Activated T-helper 2 cell treated with anti-CD3 and anti-CD28 coated beads, Interferon-gamma antibody, Interleukin-2, Interleukin-4, amounts not matched to agents 10 μg/mL and 5 μg/mL and 100 μg/mL, durations not matched to agents 14 hours and 24 hours and 36 hours (primary cell): ENCODE measurements at regions not wholly inside any gene's neighbourhood (a gene's known extent, or its start where the extent isn't known, plus 50 kb on each side); places are given as distances from the start of the nearest gene placed in this dataset.
"Not testable (repeated sequence)": the region's sequence is repeated elsewhere in the genome, so short reads cannot be mapped to it uniquely, and the experiment has no call there.

Source experiments
- DNase-seq: peaks from one replicate; pipeline ENCODE4 v3.0.0; 2021; ENCODE audit warnings: low spot score
- H3K27ac Mint-ChIP-seq: one replicate; pipeline ENCODE4 v1.8.0; 2021; ENCODE audit warnings: mixed read lengths
- H3K27me3 Mint-ChIP-seq: one replicate; pipeline ENCODE4 v1.8.0; 2021; ENCODE audit warnings: low read depth, mixed read lengths
- H3K36me3 Mint-ChIP-seq: one replicate; pipeline ENCODE4 v1.8.0; 2021; ENCODE audit warnings: low read depth, mixed read lengths
- H3K4me1 Mint-ChIP-seq: one replicate; pipeline ENCODE4 v1.8.0; 2021; ENCODE audit warnings: low read depth, mixed read lengths
- H3K4me3 Mint-ChIP-seq: one replicate; pipeline ENCODE4 v1.8.0; 2021; ENCODE audit warnings: low read depth, mild to moderate bottlenecking, moderate library complexity, mixed read lengths
- H3K9me3 Mint-ChIP-seq: one replicate; pipeline ENCODE4 v1.8.0; 2021; ENCODE audit warnings: mixed read lengths
- intact Hi-C: fragments of 100-400 bp; cut with micrococcal nuclease; formaldehyde crosslinking; loops from one replicate; pipeline ENCODE4 v1.15.1; 2023

GRCh38 chr13:56102641-56103040 lies 1038.1 kb upstream of the PRR20A start:
- H3K4me3 Mint-ChIP-seq = no peak overlapping the region
- peaks cover 41% of the 10 kb centered on the region for H3K9me3 Mint-ChIP-seq
- no peak overlapping the region for H3K27ac Mint-ChIP-seq
- H3K4me1 Mint-ChIP-seq = no peaks in the 10 kb centered on the region
- DNase-seq = no peak
- H3K27me3 Mint-ChIP-seq = no peaks in the 10 kb centered on the region
- H3K36me3 Mint-ChIP-seq = no peaks in the 10 kb centered on the region
- intact Hi-C loops = no loop called here

GRCh38 chr13:56110751-56111150 lies 1030.0 kb upstream of the PRR20A start:
- peaks cover 65% of the 10 kb centered on the region for H3K9me3 Mint-ChIP-seq
- no peaks in the 10 kb centered on the region for H3K4me1 Mint-ChIP-seq
- no peak for DNase-seq
- no peak overlapping the region for H3K27ac Mint-ChIP-seq
- no peak overlapping the region for H3K4me3 Mint-ChIP-seq
- no peaks in the 10 kb centered on the region for H3K27me3 Mint-ChIP-seq
- intact Hi-C loops = no loop called here
- H3K36me3 Mint-ChIP-seq = no peaks in the 10 kb centered on the region

GRCh38 chr13:56134524-56134923 lies 1006.2 kb upstream of the PRR20A start:
- Mint-ChIP-seq H3K4me1 (no peaks in the 10 kb centered on the region), H3K4me3 (no peak overlapping the region)
- intact Hi-C loops = no loop called here

GRCh38 chr13:56166864-56167263 lies 973.9 kb upstream of the PRR20A start:
- intact Hi-C loops = no loop called here
- H3K27ac Mint-ChIP-seq = no peak overlapping the region
- no peak for DNase-seq
- H3K4me3 Mint-ChIP-seq = no peak overlapping the region
- H3K4me1 Mint-ChIP-seq = no peaks in the 10 kb centered on the region
- no peaks in the 10 kb centered on the region for H3K27me3 Mint-ChIP-seq
- H3K36me3 Mint-ChIP-seq = no peaks in the 10 kb centered on the region
- peaks cover 30% of the 10 kb centered on the region for H3K9me3 Mint-ChIP-seq

More at GRCh38 chr13:56134524-56134923, 1006.2 kb upstream of the PRR20A start:
- no peak overlapping the region for H3K27ac Mint-ChIP-seq
- H3K36me3 Mint-ChIP-seq = no peaks in the 10 kb centered on the region
- H3K9me3 Mint-ChIP-seq = peaks cover 27% of the 10 kb centered on the region
- no peak for DNase-seq
- no peaks in the 10 kb centered on the region for H3K27me3 Mint-ChIP-seq

GRCh38 chr13:56168581-56168980 lies 972.1 kb upstream of the PRR20A start:
- Mint-ChIP-seq H3K4me3 (no peak overlapping the region), H3K27me3 (no peaks in the 10 kb centered on the region), H3K4me1 (no peaks in the 10 kb centered on the region), H3K36me3 (no peaks in the 10 kb centered on the region), H3K9me3 (peaks cover 42% of the 10 kb centered on the region), H3K27ac (no peak overlapping the region)
- intact Hi-C loops = no loop called here
- DNase-seq = no peak

GRCh38 chr13:56173346-56173745 lies 967.4 kb upstream of the PRR20A start:
- intact Hi-C loops = no loop called here
- no peak overlapping the region for H3K4me3 Mint-ChIP-seq
- H3K4me1 Mint-ChIP-seq = no peaks in the 10 kb centered on the region
- no peak for DNase-seq
- H3K27me3 Mint-ChIP-seq = no peaks in the 10 kb centered on the region
- peaks cover 50% of the 10 kb centered on the region for H3K9me3 Mint-ChIP-seq
- H3K27ac Mint-ChIP-seq = no peak overlapping the region
- no peaks in the 10 kb centered on the region for H3K36me3 Mint-ChIP-seq

- Mint-ChIP-seq H3K4me1 (no peaks in the 10 kb centered on the region), H3K27me3 (no peaks in the 10 kb centered on the region), H3K27ac (no peak overlapping the region), H3K9me3 (peaks cover 22% of the 10 kb centered on the region), H3K4me3 (no peak overlapping the region), H3K36me3 (no peaks in the 10 kb centered on the region)
- no peak for DNase-seq
- intact Hi-C loops = no loop called here
These were observed 958.1 kb upstream of the PRR20A start for GRCh38 chr13:56182598-56182997.

- intact Hi-C loops = no loop called here
- no peak overlapping the region for H3K27ac Mint-ChIP-seq
- no peak for DNase-seq
- H3K4me1 Mint-ChIP-seq = no peaks in the 10 kb centered on the region
- no peak overlapping the region for H3K4me3 Mint-ChIP-seq
- H3K36me3 Mint-ChIP-seq = no peaks in the 10 kb centered on the region
- peaks cover 14% of the 10 kb centered on the region for H3K9me3 Mint-ChIP-seq
- H3K27me3 Mint-ChIP-seq = no peaks in the 10 kb centered on the region
These were observed 953.4 kb upstream of the PRR20A start for GRCh38 chr13:56187331-56187730.

- peaks cover 14% of the 10 kb centered on the region for H3K9me3 Mint-ChIP-seq
- H3K4me3 Mint-ChIP-seq, H3K4me1 Mint-ChIP-seq, DNase-seq, H3K27me3 Mint-ChIP-seq, H3K27ac Mint-ChIP-seq, H3K36me3 Mint-ChIP-seq, intact Hi-C loops: not testable (repeated sequence)
These were observed 952.1 kb upstream of the PRR20A start for GRCh38 chr13:56188582-56188981.

- intact Hi-C loops = no loop called here
- no peaks in the 10 kb centered on the region for H3K27me3 Mint-ChIP-seq
- H3K36me3 Mint-ChIP-seq = no peaks in the 10 kb centered on the region
- no peak overlapping the region for H3K4me3 Mint-ChIP-seq
- H3K4me1 Mint-ChIP-seq = no peaks in the 10 kb centered on the region
- DNase-seq = no peak
- no peak overlapping the region for H3K27ac Mint-ChIP-seq
- peaks cover 15% of the 10 kb centered on the region for H3K9me3 Mint-ChIP-seq
These were observed 951.3 kb upstream of the PRR20A start for GRCh38 chr13:56189439-56189838.

- no peak overlapping the region for H3K4me3 Mint-ChIP-seq
- no peak for DNase-seq
- peaks cover 19% of the 10 kb centered on the region for H3K9me3 Mint-ChIP-seq
- intact Hi-C loops = no loop called here
- no peak overlapping the region for H3K27ac Mint-ChIP-seq
- H3K36me3 Mint-ChIP-seq = no peaks in the 10 kb centered on the region
- H3K4me1 Mint-ChIP-seq = no peaks in the 10 kb centered on the region
- no peaks in the 10 kb centered on the region for H3K27me3 Mint-ChIP-seq
These were observed 950.7 kb upstream of the PRR20A start for GRCh38 chr13:56189978-56190377.

- no peak for DNase-seq
These were observed 942.4 kb upstream of the PRR20A start for GRCh38 chr13:56198350-56198749.

GRCh38 chr13:56201834-56202233 lies 938.9 kb upstream of the PRR20A start:
- intact Hi-C loops = no loop called here
- no peaks in the 10 kb centered on the region for H3K36me3 Mint-ChIP-seq
- H3K27ac Mint-ChIP-seq = no peak overlapping the region
- H3K9me3 Mint-ChIP-seq = peaks cover 32% of the 10 kb centered on the region
- no peaks in the 10 kb centered on the region for H3K4me1 Mint-ChIP-seq
- no peak for DNase-seq
- no peaks in the 10 kb centered on the region for H3K27me3 Mint-ChIP-seq
- no peak overlapping the region for H3K4me3 Mint-ChIP-seq

More at GRCh38 chr13:56198350-56198749, 942.4 kb upstream of the PRR20A start:
- Mint-ChIP-seq H3K27ac (no peak overlapping the region), H3K9me3 (peaks cover 34% of the 10 kb centered on the region), H3K4me3 (no peak overlapping the region), H3K36me3 (no peaks in the 10 kb centered on the region), H3K4me1 (no peaks in the 10 kb centered on the region), H3K27me3 (no peaks in the 10 kb centered on the region)
- intact Hi-C loops = no loop called here

- DNase-seq = no peak
- Mint-ChIP-seq H3K9me3 (peaks cover 56% of the 10 kb centered on the region), H3K27ac (no peak overlapping the region), H3K4me1 (no peaks in the 10 kb centered on the region), H3K36me3 (no peaks in the 10 kb centered on the region), H3K4me3 (no peak overlapping the region), H3K27me3 (no peaks in the 10 kb centered on the region)
- intact Hi-C loops = no loop called here
These were observed 924.5 kb upstream of the PRR20A start for GRCh38 chr13:56216221-56216620.
